ENCODE measurements at regions not wholly inside any gene's neighbourhood (a gene's known extent, or its start where the extent isn't known, plus 50 kb on each side); places are given as distances from the start of the nearest gene placed in this dataset.

- no peaks in the 10 kb centered on the region for H3K27me3 Mint-ChIP-seq (ENCODE audit: low read depth, unreplicated experiment)
Observed at GRCh38 chr13:67351114-67351513, 121.0 kb upstream of the PCDH9 start.

DNA sequence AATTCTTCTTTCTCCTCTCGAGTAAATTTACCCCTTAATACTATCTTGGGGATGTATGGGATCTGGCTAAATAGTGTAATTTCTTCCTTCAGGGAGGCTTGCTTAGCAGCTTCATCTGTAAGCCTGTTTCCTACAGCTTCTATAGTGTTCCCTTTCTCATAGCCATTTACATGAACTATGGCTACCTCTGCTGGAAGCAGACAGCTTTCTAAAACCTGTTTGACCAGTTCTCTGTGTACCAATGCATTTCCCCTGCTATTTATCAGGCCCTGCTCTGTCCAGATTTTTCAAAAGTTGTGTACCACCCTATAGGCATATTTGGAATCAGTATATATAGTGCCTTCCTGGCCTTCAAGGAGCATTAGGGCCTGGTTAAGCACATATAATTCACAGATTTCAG is 113.6 kb upstream of the PCDH9 start:
- Histone ChIP-seq H4K20me1 (ENCODE audit: insufficient read depth, low read length) (no peaks in the 10 kb centered on the region), H3K4me3 (ENCODE audit: insufficient read depth, low read depth, low read length) (no peak overlapping the region), H3K27ac (ENCODE audit: low read depth, low read length) (no peak overlapping the region), H3K9ac (ENCODE audit: low read length) (no peak overlapping the region), H3K36me3 (ENCODE audit: insufficient read depth, low read length) (no peaks in the 10 kb centered on the region), H3K4me2 (ENCODE audit: low read length) (no peak overlapping the region), H3K79me2 (ENCODE audit: insufficient read depth, low read length) (no peaks in the 10 kb centered on the region), H3K4me1 (ENCODE audit: insufficient read depth, low read length) (no peaks in the 10 kb centered on the region), H3K27me3 (ENCODE audit: insufficient read depth, low read length) (no peaks in the 10 kb centered on the region), H3K9me3 (ENCODE audit: insufficient read depth, low read depth, low read length) (no peaks in the 10 kb centered on the region), H2AFZ (ENCODE audit: low read depth, low read length) (no peak overlapping the region)
- Mint-ChIP-seq H3K9me3 (ENCODE audit: unreplicated experiment) (peaks cover 4% of the 10 kb centered on the region), H3K4me1 (ENCODE audit: low read depth, unreplicated experiment) (no peaks in the 10 kb centered on the region), H3K36me3 (ENCODE audit: low read depth, unreplicated experiment) (no peaks in the 10 kb centered on the region), H3K4me3 (ENCODE audit: unreplicated experiment) (no peak overlapping the region), H3K27ac (ENCODE audit: unreplicated experiment) (no peak overlapping the region), H3K27me3 (ENCODE audit: low read depth, unreplicated experiment) (no peaks in the 10 kb centered on the region)
- FAIRE-seq = no peak
- TF ChIP-seq, protein P1, sequence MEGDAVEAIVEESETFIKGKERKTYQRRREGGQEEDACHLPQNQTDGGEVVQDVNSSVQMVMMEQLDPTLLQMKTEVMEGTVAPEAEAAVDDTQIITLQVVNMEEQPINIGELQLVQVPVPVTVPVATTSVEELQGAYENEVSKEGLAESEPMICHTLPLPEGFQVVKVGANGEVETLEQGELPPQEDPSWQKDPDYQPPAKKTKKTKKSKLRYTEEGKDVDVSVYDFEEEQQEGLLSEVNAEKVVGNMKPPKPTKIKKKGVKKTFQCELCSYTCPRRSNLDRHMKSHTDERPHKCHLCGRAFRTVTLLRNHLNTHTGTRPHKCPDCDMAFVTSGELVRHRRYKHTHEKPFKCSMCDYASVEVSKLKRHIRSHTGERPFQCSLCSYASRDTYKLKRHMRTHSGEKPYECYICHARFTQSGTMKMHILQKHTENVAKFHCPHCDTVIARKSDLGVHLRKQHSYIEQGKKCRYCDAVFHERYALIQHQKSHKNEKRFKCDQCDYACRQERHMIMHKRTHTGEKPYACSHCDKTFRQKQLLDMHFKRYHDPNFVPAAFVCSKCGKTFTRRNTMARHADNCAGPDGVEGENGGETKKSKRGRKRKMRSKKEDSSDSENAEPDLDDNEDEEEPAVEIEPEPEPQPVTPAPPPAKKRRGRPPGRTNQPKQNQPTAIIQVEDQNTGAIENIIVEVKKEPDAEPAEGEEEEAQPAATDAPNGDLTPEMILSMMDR (IDR thresholded peaks at IDR 0.05; ENCODE audit: insufficient read depth, low read depth, low read length) = no peak
- no peak for TF ChIP-seq EZH2 (IDR thresholded peaks at IDR 0.05; ENCODE audit: insufficient read depth, low read length)
- DNase-seq (ENCODE audit: low read depth) = no peak

More at GRCh38 chr13:67351114-67351513, 121.0 kb upstream of the PCDH9 start:
- H3K4me1 Mint-ChIP-seq (ENCODE audit: low read depth, unreplicated experiment) = peaks cover 9% of the 10 kb centered on the region
- H3K9ac ChIP-seq (ENCODE audit: low read length) = no peak overlapping the region
- no peak overlapping the region for H3K4me3 ChIP-seq (ENCODE audit: insufficient read depth, low read depth, low read length)
- no peaks in the 10 kb centered on the region for H3K9me3 ChIP-seq (ENCODE audit: insufficient read depth, low read depth, low read length)
- H3K4me3 Mint-ChIP-seq (ENCODE audit: unreplicated experiment) = no peak overlapping the region
- H3K27ac ChIP-seq (ENCODE audit: low read depth, low read length) = no peak overlapping the region
- no peak for TF ChIP-seq EZH2 (IDR thresholded peaks at IDR 0.05; ENCODE audit: insufficient read depth, low read length)
- TF ChIP-seq, protein P1 (IDR thresholded peaks at IDR 0.05; ENCODE audit: insufficient read depth, low read depth, low read length) = no peak
- H2AFZ ChIP-seq (ENCODE audit: low read depth, low read length) = no peak overlapping the region
- no peak for FAIRE-seq
- no peak overlapping the region for H3K27ac Mint-ChIP-seq (ENCODE audit: unreplicated experiment)
- H3K36me3 ChIP-seq (ENCODE audit: insufficient read depth, low read length) = no peaks in the 10 kb centered on the region
- H3K9me3 Mint-ChIP-seq (ENCODE audit: unreplicated experiment) = peaks cover 3% of the 10 kb centered on the region
- H3K36me3 Mint-ChIP-seq (ENCODE audit: low read depth, unreplicated experiment) = no peaks in the 10 kb centered on the region
- H3K79me2 ChIP-seq (ENCODE audit: insufficient read depth, low read length) = no peaks in the 10 kb centered on the region
- no peaks in the 10 kb centered on the region for H3K27me3 ChIP-seq (ENCODE audit: insufficient read depth, low read length)
- no peaks in the 10 kb centered on the region for H3K4me1 ChIP-seq (ENCODE audit: insufficient read depth, low read length)
- no peaks in the 10 kb centered on the region for H4K20me1 ChIP-seq (ENCODE audit: insufficient read depth, low read length)
- no peak overlapping the region for H3K4me2 ChIP-seq (ENCODE audit: low read length)
- no peak for DNase-seq (ENCODE audit: low read depth)

DNA sequence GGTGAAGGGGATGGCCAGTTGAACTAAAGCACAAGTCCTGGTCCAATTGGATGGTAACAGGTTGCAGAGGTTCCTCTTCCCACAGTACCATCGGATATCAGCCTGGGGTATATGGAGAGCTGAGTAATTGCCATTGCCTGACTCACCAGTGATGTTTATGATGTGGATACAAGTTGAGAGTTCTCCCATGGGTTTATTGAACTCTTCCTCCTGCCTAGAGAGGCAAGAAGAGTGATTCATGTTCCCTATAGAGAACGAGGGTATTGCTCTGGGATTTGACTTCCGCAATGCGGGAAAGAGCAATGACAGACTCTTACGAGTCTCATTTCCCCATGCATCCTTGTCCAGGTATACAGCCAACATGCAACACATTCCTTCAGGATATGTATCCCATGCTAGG is 111.3 kb upstream of the PCDH9 start:
- DNase-seq (ENCODE audit: low read depth) (no peak), FAIRE-seq (no peak)
- H3K9me3 Mint-ChIP-seq (ENCODE audit: unreplicated experiment) = peaks cover 3% of the 10 kb centered on the region
- no peaks in the 10 kb centered on the region for H3K27me3 Mint-ChIP-seq (ENCODE audit: low read depth, unreplicated experiment)
- no peaks in the 10 kb centered on the region for H3K4me1 Mint-ChIP-seq (ENCODE audit: low read depth, unreplicated experiment)
- Histone ChIP-seq H3K27ac (ENCODE audit: low read depth, low read length) (no peak overlapping the region), H3K4me2 (ENCODE audit: low read length) (no peak overlapping the region), H3K9ac (ENCODE audit: low read length) (no peak overlapping the region), H3K79me2 (ENCODE audit: insufficient read depth, low read length) (no peaks in the 10 kb centered on the region), H3K4me3 (ENCODE audit: insufficient read depth, low read depth, low read length) (no peak overlapping the region), H3K27me3 (ENCODE audit: insufficient read depth, low read length) (no peaks in the 10 kb centered on the region), H3K4me1 (ENCODE audit: insufficient read depth, low read length) (no peaks in the 10 kb centered on the region), H2AFZ (ENCODE audit: low read depth, low read length) (no peak overlapping the region), H3K36me3 (ENCODE audit: insufficient read depth, low read length) (no peaks in the 10 kb centered on the region), H4K20me1 (ENCODE audit: insufficient read depth, low read length) (no peaks in the 10 kb centered on the region), H3K9me3 (ENCODE audit: insufficient read depth, low read depth, low read length) (no peaks in the 10 kb centered on the region)
- no peak overlapping the region for H3K27ac Mint-ChIP-seq (ENCODE audit: unreplicated experiment)
- H3K36me3 Mint-ChIP-seq (ENCODE audit: low read depth, unreplicated experiment) = no peaks in the 10 kb centered on the region
- TF ChIP-seq, protein P1 (IDR thresholded peaks at IDR 0.05; ENCODE audit: insufficient read depth, low read depth, low read length) = no peak
- no peak for TF ChIP-seq EZH2 (IDR thresholded peaks at IDR 0.05; ENCODE audit: insufficient read depth, low read length)
- H3K4me3 Mint-ChIP-seq (ENCODE audit: unreplicated experiment) = no peak overlapping the region
